ENCODE measurements at regions not wholly inside any gene's neighbourhood (a gene's known extent, or its start where the extent isn't known, plus 50 kb on each side); places are given as distances from the start of the nearest gene placed in this dataset.

GRCh38 chr20:48196486-48196885 is 411.2 kb upstream of the SULF2 start:
- DNase-seq, result no peak
- no peak overlapping the region for H3K27ac ChIP-seq
- TF ChIP-seq, protein P1, sequence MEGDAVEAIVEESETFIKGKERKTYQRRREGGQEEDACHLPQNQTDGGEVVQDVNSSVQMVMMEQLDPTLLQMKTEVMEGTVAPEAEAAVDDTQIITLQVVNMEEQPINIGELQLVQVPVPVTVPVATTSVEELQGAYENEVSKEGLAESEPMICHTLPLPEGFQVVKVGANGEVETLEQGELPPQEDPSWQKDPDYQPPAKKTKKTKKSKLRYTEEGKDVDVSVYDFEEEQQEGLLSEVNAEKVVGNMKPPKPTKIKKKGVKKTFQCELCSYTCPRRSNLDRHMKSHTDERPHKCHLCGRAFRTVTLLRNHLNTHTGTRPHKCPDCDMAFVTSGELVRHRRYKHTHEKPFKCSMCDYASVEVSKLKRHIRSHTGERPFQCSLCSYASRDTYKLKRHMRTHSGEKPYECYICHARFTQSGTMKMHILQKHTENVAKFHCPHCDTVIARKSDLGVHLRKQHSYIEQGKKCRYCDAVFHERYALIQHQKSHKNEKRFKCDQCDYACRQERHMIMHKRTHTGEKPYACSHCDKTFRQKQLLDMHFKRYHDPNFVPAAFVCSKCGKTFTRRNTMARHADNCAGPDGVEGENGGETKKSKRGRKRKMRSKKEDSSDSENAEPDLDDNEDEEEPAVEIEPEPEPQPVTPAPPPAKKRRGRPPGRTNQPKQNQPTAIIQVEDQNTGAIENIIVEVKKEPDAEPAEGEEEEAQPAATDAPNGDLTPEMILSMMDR (IDR thresholded peaks at IDR 0.05; ENCODE audit: low read depth, low read length, missing control alignments), result no peak
- in situ Hi-C loops (cut with HindIII; ENCODE audit: low pct_ligation_motif_present, low sequenced_read_pairs), result no loop called here
- no peaks in the 10 kb centered on the region for H3K36me3 ChIP-seq (replicated peaks)
- H3K27me3 ChIP-seq (replicated peaks), result peaks cover 13% of the 10 kb centered on the region
- H3K4me3 ChIP-seq (ENCODE audit: low read depth, low read length), result no peak overlapping the region

DNA sequence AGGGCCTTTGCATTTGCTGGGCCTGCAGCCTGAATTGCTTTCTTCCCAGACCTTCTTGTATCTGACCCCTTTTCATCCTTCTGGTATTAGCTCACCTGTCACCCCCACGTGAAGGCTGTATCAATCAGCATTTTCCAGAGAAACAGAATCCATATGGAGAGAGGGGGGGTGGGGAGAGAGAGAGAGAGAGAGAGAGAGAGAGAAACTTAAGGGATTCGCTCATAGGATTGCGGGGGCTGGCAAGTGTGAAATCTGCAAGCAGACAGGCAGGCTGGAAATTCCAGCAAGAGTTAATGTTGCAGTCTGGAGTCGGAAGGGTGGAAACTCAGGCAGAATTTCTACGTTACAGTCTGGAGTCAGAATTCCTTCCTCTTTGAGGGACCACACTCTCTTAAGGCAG is 410.7 kb upstream of the SULF2 start:
- DNase-seq, result no peak
- peaks cover 13% of the 10 kb centered on the region for H3K27me3 ChIP-seq (replicated peaks)
- in situ Hi-C loops (cut with HindIII; ENCODE audit: low pct_ligation_motif_present, low sequenced_read_pairs), result no loop called here
- TF ChIP-seq, protein P1 (IDR thresholded peaks at IDR 0.05; ENCODE audit: low read depth, low read length, missing control alignments), result no peak
- H3K4me3 ChIP-seq (ENCODE audit: low read depth, low read length), result no peak overlapping the region
- H3K27ac ChIP-seq, result no peak overlapping the region
- H3K36me3 ChIP-seq (replicated peaks), result no peaks in the 10 kb centered on the region

DNA sequence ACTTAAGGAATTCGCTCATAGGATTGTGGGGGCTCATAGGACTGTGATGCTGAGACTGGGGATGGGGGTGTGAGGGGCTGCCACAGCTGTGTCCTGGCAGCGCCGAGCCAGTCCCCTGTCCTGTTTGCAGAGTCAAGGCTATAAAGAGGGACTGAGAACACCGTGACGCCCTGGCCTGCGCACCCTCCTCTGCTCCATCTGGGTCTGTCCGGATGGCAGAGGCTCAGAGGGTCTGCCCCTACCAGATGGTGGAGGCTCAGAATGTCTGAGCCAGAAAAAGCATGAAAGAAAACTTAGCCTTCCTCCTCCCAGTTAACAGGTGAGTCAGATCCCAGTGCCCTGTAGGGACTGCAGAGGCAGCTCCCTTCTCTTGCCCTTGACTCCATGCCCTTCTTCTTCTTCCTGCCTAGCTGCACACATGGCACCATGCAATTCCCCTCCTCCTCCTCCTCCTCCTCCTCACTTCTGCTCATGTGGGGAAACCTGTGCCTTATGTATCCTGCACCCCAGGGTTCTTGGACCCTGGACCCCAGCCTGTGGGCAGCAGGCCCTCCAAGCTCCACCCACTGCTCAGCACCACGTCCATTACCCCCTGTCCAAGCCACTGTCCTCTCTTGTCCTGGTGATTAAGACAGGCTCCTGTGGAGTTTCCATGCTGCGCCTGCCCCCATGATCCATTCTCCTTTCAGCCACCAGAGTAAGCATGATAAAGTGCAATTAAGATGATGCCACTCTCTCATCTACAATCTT is 410.0 kb upstream of the SULF2 start:
- Histone ChIP-seq H3K27ac (no peak overlapping the region), H3K4me3 (ENCODE audit: low read depth, low read length) (no peak overlapping the region), H3K36me3 (replicated peaks) (no peaks in the 10 kb centered on the region), H3K27me3 (replicated peaks) (peaks cover 13% of the 10 kb centered on the region)
- TF ChIP-seq, protein P1 (IDR thresholded peaks at IDR 0.05; ENCODE audit: low read depth, low read length, missing control alignments), result no peak
- no peak for DNase-seq
- in situ Hi-C loops (cut with HindIII; ENCODE audit: low pct_ligation_motif_present, low sequenced_read_pairs), result no loop called here

DNA sequence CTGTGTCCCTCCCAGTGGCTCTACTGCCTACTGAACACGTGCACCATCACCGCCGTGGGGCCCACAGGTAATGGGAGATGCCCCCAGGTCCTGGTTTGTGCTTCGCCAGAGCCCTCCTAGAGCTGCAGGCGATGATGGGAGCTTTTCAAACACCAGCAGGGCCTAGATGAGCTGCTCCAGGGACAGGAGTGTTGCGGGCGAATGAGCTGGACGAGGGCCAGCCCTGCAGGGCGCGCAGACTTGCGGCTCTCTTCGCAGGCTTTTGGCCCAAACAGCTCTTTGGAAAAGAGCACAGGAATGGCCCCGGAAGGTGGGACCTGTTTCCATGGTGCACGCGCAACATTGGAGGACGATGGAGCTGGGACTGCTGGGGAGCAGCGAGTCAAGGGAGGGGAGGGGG is 409.3 kb upstream of the SULF2 start:
- Histone ChIP-seq H3K27ac (no peak overlapping the region), H3K36me3 (replicated peaks) (no peaks in the 10 kb centered on the region), H3K4me3 (ENCODE audit: low read depth, low read length) (no peak overlapping the region), H3K27me3 (replicated peaks) (peaks cover 13% of the 10 kb centered on the region)
- no peak for DNase-seq
- in situ Hi-C loops (cut with HindIII; ENCODE audit: low pct_ligation_motif_present, low sequenced_read_pairs), result no loop called here
- TF ChIP-seq, protein P1 (IDR thresholded peaks at IDR 0.05; ENCODE audit: low read depth, low read length, missing control alignments), result no peak

DNA sequence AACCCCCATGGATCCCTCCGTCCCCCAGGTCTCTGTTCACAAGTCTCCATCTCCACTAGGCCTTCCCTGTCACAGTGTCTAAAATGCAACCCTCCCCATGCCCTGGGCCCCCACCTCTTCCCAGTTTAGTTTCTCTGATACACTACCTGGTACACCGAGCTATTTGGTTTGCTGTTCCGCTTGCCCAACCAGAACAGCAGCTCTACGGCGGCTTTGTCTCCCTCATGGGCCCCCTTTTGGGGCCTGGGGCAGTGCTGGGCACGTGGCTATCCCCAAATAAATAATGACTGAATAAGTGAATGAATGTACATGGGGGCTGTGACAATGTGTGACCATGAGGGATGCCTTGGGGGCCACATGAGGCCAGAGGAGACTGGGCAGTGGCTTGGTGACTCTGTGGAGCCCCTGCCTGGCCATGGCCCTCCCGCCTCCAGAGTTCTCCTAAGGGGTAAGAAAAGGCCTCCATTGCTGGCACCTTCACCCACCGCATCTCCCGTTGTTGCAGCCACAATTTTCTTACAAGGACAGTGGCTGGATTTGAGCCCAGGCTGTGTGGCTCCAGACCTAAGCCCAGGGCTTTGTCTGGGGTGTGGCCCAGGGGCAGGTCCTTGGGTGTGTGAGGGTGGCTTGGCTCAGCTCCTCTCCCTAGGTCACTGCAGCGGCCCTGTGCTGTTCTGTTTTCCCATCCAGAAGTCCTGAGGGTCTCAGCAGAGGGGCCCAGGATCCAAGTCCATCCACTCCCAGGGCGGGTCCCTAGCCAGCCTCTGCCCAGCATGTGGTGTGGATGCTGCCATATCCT is 408.5 kb upstream of the SULF2 start:
- no peak overlapping the region for H3K4me3 ChIP-seq (ENCODE audit: low read depth, low read length)
- TF ChIP-seq, protein P1 (IDR thresholded peaks at IDR 0.05; ENCODE audit: low read depth, low read length, missing control alignments), result no peak
- in situ Hi-C loops (cut with HindIII; ENCODE audit: low pct_ligation_motif_present, low sequenced_read_pairs), result no loop called here
- no peaks in the 10 kb centered on the region for H3K36me3 ChIP-seq (replicated peaks)
- H3K27ac ChIP-seq, result no peak overlapping the region
- peaks cover 13% of the 10 kb centered on the region for H3K27me3 ChIP-seq (replicated peaks)
- DNase-seq, result no peak

Data from brain microvascular endothelial cell (primary cell).